Thyroid gland (tissue), 4 donors: ENCODE measurements at regions not wholly inside any gene's neighbourhood (a gene's known extent, or its start where the extent isn't known, plus 50 kb on each side); places are given as distances from the start of the nearest gene placed in this dataset.

Experiments used
- DNase-seq, 2 donors: peaks; one replicate each; pipeline ENCODE4 v3.0.0-alpha.2; 2019
- H3K27ac ChIP-seq, 3 donors: fragments of 200-600 bp; sonication (generic); 1 replicate in 2 of 3; 2 replicates in 1 of 3; pipeline ENCODE4 v1.5.1; 2016 to 2019; ENCODE audit warnings: mild to moderate bottlenecking in 1 of 3, moderate library complexity in 1 of 3
- H3K27me3 ChIP-seq: fragments of 200-600 bp; sonication (generic); one replicate; pipeline ENCODE4 v1.5.1; 2019
- H3K36me3 ChIP-seq, 2 donors: fragments of 200-600 bp; sonication (generic); one replicate each; pipeline ENCODE4 v1.5.1; 2016 to 2019
- H3K4me1 ChIP-seq, 2 donors: fragments of 200-600 bp; sonication (generic); one replicate each; pipeline ENCODE4 v1.5.1; 2017 to 2019
- H3K4me3 ChIP-seq, 3 donors: fragments of 200-600 bp; sonication (generic); replicated peaks in 1 of 3; 1 replicate in 2 of 3; 2 replicates in 1 of 3; pipeline ENCODE4 v1.5.1; 2016; ENCODE audit warnings: mild to moderate bottlenecking in 1 of 3
- H3K9me3 ChIP-seq: fragments of 200-600 bp; sonication (generic); one replicate; pipeline ENCODE4 v1.5.1; 2017
- CTCF ChIP-seq, 6 experiments: fragments of 200-600 bp in 3 of 6; fragments of 450-650 bp in 3 of 6; sonication (generic) in 3 of 6; IDR thresholded peaks; one replicate each; pipeline ENCODE4 v1.5.1; 2016 to 2019; ENCODE audit warnings: antibody characterized with exemption in 6 of 6, mild to moderate bottlenecking in 2 of 6, inconsistent platforms in 1 of 6, moderate library complexity in 1 of 6
- POLR2A ChIP-seq, 2 donors: fragments of 450-650 bp; IDR thresholded peaks; one replicate each; pipeline ENCODE4 v1.6.1; 2017; ENCODE audit warnings: antibody characterized with exemption in 2 of 2, mild to moderate bottlenecking in 2 of 2, moderate library complexity in 1 of 2
- WGBS, 2 donors: methylation state at CpG; one replicate each; pipeline ENCODE4 v1.1.5; 2017; 5-methylcytosine and 5-hydroxymethylcytosine counted together
- intact Hi-C: fragments of 100-400 bp; cut with DNase I; formaldehyde crosslinking; loops from one replicate; pipeline ENCODE4 v1.15.1; 2023

- Histone ChIP-seq H3K27ac (no peak overlapping the region), H3K4me1 (no peaks in the 10 kb centered on the region), H3K4me3 (no peak overlapping the region), H3K27me3 (no peaks in the 10 kb centered on the region), H3K36me3 (no peaks in the 10 kb centered on the region), H3K9me3 (no peaks in the 10 kb centered on the region)
- TF ChIP-seq CTCF (IDR thresholded peaks at IDR 0.05) (no peak), POLR2A (IDR thresholded peaks at IDR 0.05) (no peak)
- 56 to 69% methylated on average over 5 of the region's 5 CpGs for WGBS, 2 donors
- DNase-seq: no peak
- intact Hi-C loops: no loop called here
Measured at GRCh38 chr6:14824060-14824459, 421.8 kb upstream of the JARID2 start.

GRCh38 chr6:14824484-14825275, 421.2 kb upstream of the JARID2 start:
- WGBS, 2 donors: 67 to 71% methylated on average over 10 of the region's 10 CpGs

GRCh38 chr6:14826456-14826855, 419.4 kb upstream of the JARID2 start:
- DNase-seq: no peak
- no peaks in the 10 kb centered on the region for H3K9me3 ChIP-seq
- H3K4me3 ChIP-seq: no peak overlapping the region
- 92 to 95% methylated on average over 4 of the region's 4 CpGs for WGBS, 2 donors
- H3K27me3 ChIP-seq: no peaks in the 10 kb centered on the region
- no peak overlapping the region for H3K27ac ChIP-seq
- TF ChIP-seq CTCF (IDR thresholded peaks at IDR 0.05): no peak
- no peak for TF ChIP-seq POLR2A (IDR thresholded peaks at IDR 0.05)
- no peaks in the 10 kb centered on the region for H3K36me3 ChIP-seq
- H3K4me1 ChIP-seq: peaks cover 2 to 3% of the 10 kb centered on the region in 2 donors
- intact Hi-C loops: no loop called here

More at GRCh38 chr6:14824484-14825275, 421.2 kb upstream of the JARID2 start:
- no peak for TF ChIP-seq POLR2A (IDR thresholded peaks at IDR 0.05)
- no peak for TF ChIP-seq CTCF (IDR thresholded peaks at IDR 0.05)
- Histone ChIP-seq H3K4me1 (no peaks in the 10 kb centered on the region), H3K4me3 (no peak overlapping the region), H3K27ac (no peak overlapping the region), H3K36me3 (no peaks in the 10 kb centered on the region), H3K27me3 (no peaks in the 10 kb centered on the region), H3K9me3 (no peaks in the 10 kb centered on the region)
- DNase-seq: no peak
- intact Hi-C loops: no loop called here

- TF ChIP-seq CTCF (IDR thresholded peaks at IDR 0.05): no peak
- Histone ChIP-seq H3K27ac (no peak overlapping the region), H3K4me3 (no peak overlapping the region), H3K36me3 (no peaks in the 10 kb centered on the region), H3K9me3 (no peaks in the 10 kb centered on the region), H3K27me3 (no peaks in the 10 kb centered on the region), H3K4me1 (peaks cover 6 to 12% of the 10 kb centered on the region in 2 donors)
- intact Hi-C loops: no loop called here
- no peak for DNase-seq
- WGBS, 2 donors: 94 to 95% methylated on average over 10 of the region's 10 CpGs
Measured at GRCh38 chr6:14827354-14827753, 418.5 kb upstream of the JARID2 start.

GRCh38 chr6:14828201-14828611, 417.7 kb upstream of the JARID2 start:
- DNase-seq: no peak
- WGBS, 2 donors: 82% methylated on average over 9 of the region's 9 CpGs
- no peaks in the 10 kb centered on the region for H3K27me3 ChIP-seq
- intact Hi-C loops: no loop called here
- no peaks in the 10 kb centered on the region for H3K9me3 ChIP-seq
- no peaks in the 10 kb centered on the region for H3K36me3 ChIP-seq
- no peak overlapping the region for H3K27ac ChIP-seq
- H3K4me1 ChIP-seq: peaks cover 6 to 13% of the 10 kb centered on the region in 2 donors
- no peak overlapping the region for H3K4me3 ChIP-seq
- TF ChIP-seq CTCF (IDR thresholded peaks at IDR 0.05) (no peak), POLR2A (IDR thresholded peaks at IDR 0.05) (no peak)
